BLaER1 treated with 17β-estradiol and CSF1 and Interleukin-3, amounts not matched to agents 10 nM and 100 nM (cell line): ENCODE measurements at regions not wholly inside any gene's neighbourhood (a gene's known extent, or its start where the extent isn't known, plus 50 kb on each side); places are given as distances from the start of the nearest gene placed in this dataset.

ENCODE experiments used
- H3K27ac ChIP-seq, 11 experiments: shearing (Covaris generic); formaldehyde crosslinking; 2 replicates each; pipeline ENCODE4 v1.8.1; 2022
- H3K27me3 ChIP-seq, 11 experiments: shearing (Covaris generic); formaldehyde crosslinking; 2 replicates each; pipeline ENCODE4 v1.8.1; 2022
- H3K36me3 ChIP-seq, 11 experiments: shearing (Covaris generic); formaldehyde crosslinking; 2 replicates each; pipeline ENCODE4 v1.8.1; 2022
- H3K4me1 ChIP-seq, 10 experiments: shearing (Covaris generic); formaldehyde crosslinking; 2 replicates each; pipeline ENCODE4 v1.8.1; 2022
- H3K4me2 ChIP-seq, 11 experiments: shearing (Covaris generic); formaldehyde crosslinking; 2 replicates each; pipeline ENCODE4 v1.8.1; 2022
- H3K4me3 ChIP-seq, 10 experiments: shearing (Covaris generic); formaldehyde crosslinking; 2 replicates each; pipeline ENCODE4 v1.8.1; 2022
- H3K9ac ChIP-seq, 11 experiments: shearing (Covaris generic); formaldehyde crosslinking; 2 replicates each; pipeline ENCODE4 v1.8.1; 2022
- H3K9me3 ChIP-seq, 11 experiments: shearing (Covaris generic); formaldehyde crosslinking; replicated peaks in 1 of 11; 2 replicates each; pipeline ENCODE4 v1.8.1; 2022
- H4K20me1 ChIP-seq, 11 experiments: shearing (Covaris generic); formaldehyde crosslinking; 2 replicates each; pipeline ENCODE4 v1.8.1; 2022
- Cebpa-rat ChIP-seq, 11 experiments: shearing (Covaris generic); IDR thresholded peaks; 2 replicates each; pipeline ENCODE4 v1.8.1; 2022

DNA sequence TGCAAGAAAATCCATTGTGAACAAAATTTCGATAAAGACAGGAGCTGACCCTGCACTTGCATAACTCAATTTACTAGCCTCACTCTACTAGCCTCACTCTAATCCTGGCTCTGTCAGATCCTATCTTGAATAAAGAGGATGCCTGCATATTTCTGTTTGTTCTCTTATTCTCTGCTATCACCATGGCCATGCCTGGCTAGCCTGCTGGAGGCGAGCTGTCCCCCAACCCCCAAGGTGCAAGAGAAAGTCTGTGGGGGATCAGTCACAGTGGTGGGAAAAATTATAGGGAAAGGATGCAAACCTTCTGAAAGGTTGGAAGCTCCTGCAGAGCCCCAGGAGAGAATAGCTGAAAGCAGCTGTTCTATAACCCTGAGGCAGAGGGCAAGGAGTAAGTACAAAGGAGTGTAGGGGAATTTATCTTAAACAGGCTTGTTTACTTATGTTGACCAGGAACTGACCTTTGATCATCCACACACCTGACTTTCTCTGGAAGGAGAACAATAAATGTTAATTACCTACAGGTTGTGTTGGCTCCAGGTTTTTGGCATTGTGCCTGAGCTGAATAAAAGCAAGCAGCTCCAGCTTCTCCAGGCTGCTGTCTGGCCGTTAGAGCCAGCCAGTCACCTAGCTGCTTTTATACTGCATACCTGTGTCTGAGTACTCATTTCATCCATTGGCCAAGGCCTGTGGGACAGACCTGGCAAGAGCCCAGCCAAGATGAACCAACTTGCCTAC lies 137.7 kb upstream of the RASGRP1 start:
- Histone ChIP-seq H3K4me1 (peaks cover 9 to 58% (median 44%) of the 10 kb centered on the region in 10 experiments), H4K20me1 (no peaks in the 10 kb centered on the region), H3K9ac (no peak overlapping the region), H3K4me2 (no peak overlapping the region), H3K27ac (no peak overlapping the region), H3K36me3 (no peaks in the 10 kb centered on the region), H3K27me3 (no peaks in the 10 kb centered on the region), H3K9me3 (no peaks in the 10 kb centered on the region), H3K4me3 (no peak overlapping the region)
- TF ChIP-seq Cebpa-rat (IDR thresholded peaks at IDR 0.05) = no peak

DNA sequence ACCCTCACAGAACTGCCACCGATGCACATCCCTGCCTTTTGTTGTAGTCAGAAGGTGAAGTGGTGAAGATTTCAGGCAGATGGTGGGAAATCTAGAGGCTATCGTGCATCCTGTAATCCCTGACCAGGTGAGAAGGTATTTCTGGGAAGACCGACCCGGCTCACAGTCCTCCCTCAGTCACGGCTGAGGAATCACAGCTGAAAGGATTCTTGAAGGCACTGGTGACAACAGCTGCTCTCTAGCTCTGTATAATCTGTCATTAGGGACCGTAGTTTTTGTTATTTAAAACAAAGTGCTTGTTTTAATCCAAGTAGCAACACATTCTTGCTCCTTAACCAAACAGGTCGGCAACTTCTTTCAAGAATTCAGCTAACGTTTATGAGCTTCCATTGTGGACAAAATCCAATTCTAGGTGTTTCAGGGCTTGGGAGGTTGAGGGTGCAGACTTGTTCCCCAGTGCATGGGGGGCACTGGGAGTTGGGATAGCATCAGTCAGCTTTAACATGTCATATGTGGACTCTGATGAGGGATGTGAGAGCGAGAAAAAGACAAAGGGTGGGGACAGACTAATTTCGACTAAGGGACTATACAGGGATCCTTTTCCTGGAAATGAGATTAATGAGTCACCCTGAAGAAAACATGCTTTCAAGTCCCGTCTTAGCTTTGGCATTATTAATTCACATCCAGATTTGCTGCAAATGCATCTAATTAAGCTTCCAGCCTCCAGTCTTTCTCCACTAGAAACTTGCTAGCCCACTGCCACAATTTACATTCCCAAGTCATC lies 141.0 kb upstream of the RASGRP1 start:
- Histone ChIP-seq H3K4me1 (peaks cover 0 to 25% (median 17%) of the 10 kb centered on the region in 10 experiments; a peak in 18 of 20 replicates), H3K27ac (no peak overlapping the region), H3K9ac (peak overlapping the region in 2 of 11 experiments; percentile 23 to 38; a peak in 1 of 22 replicates)

DNA sequence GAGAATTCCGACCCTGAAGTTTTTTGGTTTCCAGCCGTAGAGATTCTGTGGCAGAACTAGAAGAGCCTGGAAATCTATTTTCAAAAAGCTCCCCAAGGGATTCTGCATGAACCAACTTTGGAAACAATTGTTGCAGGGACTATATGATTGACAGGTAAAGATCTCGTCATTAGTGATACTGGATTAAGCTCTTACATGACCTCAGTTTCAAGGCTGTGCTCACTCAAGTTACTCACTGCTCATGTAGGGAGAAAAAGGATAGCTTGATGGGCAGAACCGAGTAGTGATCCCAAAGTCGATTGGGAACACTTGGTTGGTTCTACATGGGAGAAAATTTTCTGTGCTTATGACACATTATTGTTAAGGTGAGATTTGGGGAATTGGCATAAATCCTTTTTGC lies 142.3 kb upstream of the RASGRP1 start:
- H3K36me3 ChIP-seq = no peaks in the 10 kb centered on the region
- H3K9me3 ChIP-seq = no peaks in the 10 kb centered on the region
- H3K27me3 ChIP-seq = no peaks in the 10 kb centered on the region
- H4K20me1 ChIP-seq = no peaks in the 10 kb centered on the region
- peaks cover 0 to 25% (median 17%) of the 10 kb centered on the region in 10 experiments; a peak in 18 of 20 replicates for H3K4me1 ChIP-seq
- no peak overlapping the region for H3K4me3 ChIP-seq
- no peak overlapping the region for H3K9ac ChIP-seq
- H3K4me2 ChIP-seq = no peak overlapping the region
- no peak overlapping the region for H3K27ac ChIP-seq
- no peak for TF ChIP-seq Cebpa-rat (IDR thresholded peaks at IDR 0.05)

More for the DNA sequence above, 141.0 kb upstream of the RASGRP1 start:
- no peak for TF ChIP-seq Cebpa-rat (IDR thresholded peaks at IDR 0.05)
- no peaks in the 10 kb centered on the region for H3K27me3 ChIP-seq
- no peaks in the 10 kb centered on the region for H3K9me3 ChIP-seq
- peak overlapping the region in 9 of 11 experiments; percentile 2 to 52 (median 27); a peak in 13 of 22 replicates for H3K4me2 ChIP-seq
- H3K36me3 ChIP-seq = no peaks in the 10 kb centered on the region
- H4K20me1 ChIP-seq = no peaks in the 10 kb centered on the region
- H3K4me3 ChIP-seq = no peak overlapping the region

DNA sequence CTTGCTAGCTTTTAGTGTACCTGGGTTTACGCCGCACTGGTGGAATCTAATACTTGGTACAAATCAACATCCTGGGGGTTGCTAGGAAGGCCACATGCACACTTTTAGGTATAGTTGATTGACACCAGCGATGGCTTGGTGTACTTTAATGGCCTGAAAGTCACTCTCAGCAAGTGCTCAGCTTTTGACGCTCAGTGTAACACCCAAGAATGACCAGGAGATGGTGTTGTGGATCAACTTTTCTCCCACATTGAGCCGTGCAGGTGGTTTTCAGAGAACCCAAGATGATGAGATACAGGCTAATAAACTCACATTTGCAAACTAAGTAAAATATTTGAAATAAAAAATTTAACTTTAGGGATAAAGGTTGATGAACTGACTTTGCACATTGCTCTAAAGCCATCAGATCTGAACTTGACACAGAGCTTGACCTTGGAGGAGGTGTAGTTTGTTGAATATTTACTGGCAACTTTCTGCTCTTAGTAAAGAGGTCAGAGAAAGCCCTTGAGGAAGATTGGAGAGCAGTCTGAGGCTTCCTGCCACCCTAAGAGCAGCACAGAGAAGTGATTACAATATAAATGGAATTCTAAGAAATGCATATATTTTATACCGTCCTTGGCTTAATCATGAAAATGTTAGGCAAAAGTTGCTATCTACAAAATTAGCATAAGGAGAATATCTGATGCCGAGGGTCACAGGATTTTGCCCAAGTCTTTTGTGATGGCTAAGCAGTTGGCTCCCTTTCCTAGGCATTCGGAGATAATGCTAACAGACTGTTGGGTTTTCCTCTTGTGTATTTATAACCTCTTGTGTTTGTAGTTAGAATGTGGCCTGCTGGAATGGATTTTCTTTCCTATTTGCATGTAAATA lies 143.4 kb upstream of the RASGRP1 start:
- Histone ChIP-seq H3K4me3 (no peak overlapping the region), H3K9ac (no peak overlapping the region), H3K4me1 (peaks cover 0 to 25% (median 17%) of the 10 kb centered on the region in 10 experiments; a peak in 18 of 20 replicates), H3K27ac (no peak overlapping the region), H3K9me3 (no peaks in the 10 kb centered on the region), H3K36me3 (no peaks in the 10 kb centered on the region), H3K27me3 (no peaks in the 10 kb centered on the region), H4K20me1 (no peaks in the 10 kb centered on the region), H3K4me2 (no peak overlapping the region)
- TF ChIP-seq Cebpa-rat (IDR thresholded peaks at IDR 0.05) = no peak

DNA sequence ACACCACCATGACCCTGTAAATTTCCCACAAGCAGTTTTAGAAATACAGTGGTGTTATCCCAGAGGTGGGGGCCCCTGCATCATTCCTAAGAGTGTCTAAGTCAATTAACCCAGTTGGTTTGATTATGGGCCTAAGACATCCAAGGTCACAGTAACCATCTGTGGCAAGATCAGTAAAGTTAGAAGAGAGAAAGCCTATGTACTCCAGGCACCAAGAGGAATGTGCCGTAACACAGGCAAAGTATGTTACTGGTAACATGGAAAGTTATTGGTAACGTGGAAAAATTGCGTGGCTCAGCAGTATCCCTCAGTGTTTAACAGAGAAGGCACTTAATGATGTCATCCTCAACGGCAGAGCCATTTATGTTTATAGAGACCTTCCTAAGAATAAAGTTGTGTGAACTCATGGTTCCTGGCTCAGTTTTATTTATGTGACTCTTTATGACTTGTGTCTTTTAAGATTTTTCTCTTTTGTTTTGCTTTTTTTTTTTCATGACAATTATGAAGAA lies 144.1 kb upstream of the RASGRP1 start:
- no peaks in the 10 kb centered on the region for H3K27me3 ChIP-seq
- no peaks in the 10 kb centered on the region for H3K9me3 ChIP-seq
- H3K4me3 ChIP-seq = no peak overlapping the region
- no peaks in the 10 kb centered on the region for H4K20me1 ChIP-seq
- no peaks in the 10 kb centered on the region for H3K36me3 ChIP-seq
- H3K4me2 ChIP-seq = no peak overlapping the region
- peaks cover 0 to 24% (median 17%) of the 10 kb centered on the region in 10 experiments; a peak in 18 of 20 replicates for H3K4me1 ChIP-seq
- no peak overlapping the region for H3K27ac ChIP-seq
- no peak overlapping the region for H3K9ac ChIP-seq
- TF ChIP-seq Cebpa-rat (IDR thresholded peaks at IDR 0.05) = no peak

DNA sequence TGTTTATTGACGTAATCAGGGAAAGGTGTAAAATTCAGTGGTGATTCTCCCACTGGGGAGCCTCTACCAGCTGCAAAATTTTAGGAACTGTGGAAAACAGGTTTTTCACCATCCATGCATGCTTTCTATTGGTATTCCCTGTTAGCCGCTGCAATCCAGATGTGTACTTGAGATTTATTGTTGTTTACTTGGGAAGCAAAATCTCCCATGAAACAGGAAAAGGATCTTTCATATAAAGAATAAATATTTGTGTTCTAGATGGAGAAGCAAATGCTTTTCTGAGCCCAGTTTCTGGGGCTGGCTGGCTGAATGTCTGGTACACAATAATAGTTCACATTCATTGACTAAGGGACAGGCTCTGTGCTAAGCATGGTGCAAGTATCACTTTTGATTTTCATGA lies 144.6 kb upstream of the RASGRP1 start:
- no peak for TF ChIP-seq Cebpa-rat (IDR thresholded peaks at IDR 0.05)
- H3K27ac ChIP-seq = no peak overlapping the region
- no peaks in the 10 kb centered on the region for H3K27me3 ChIP-seq
- no peaks in the 10 kb centered on the region for H4K20me1 ChIP-seq
- peaks cover 0 to 20% (median 15%) of the 10 kb centered on the region in 10 experiments; a peak in 18 of 20 replicates for H3K4me1 ChIP-seq
- H3K4me2 ChIP-seq = no peak overlapping the region
- H3K9ac ChIP-seq = no peak overlapping the region
- no peak overlapping the region for H3K4me3 ChIP-seq
- no peaks in the 10 kb centered on the region for H3K36me3 ChIP-seq
- no peaks in the 10 kb centered on the region for H3K9me3 ChIP-seq

DNA sequence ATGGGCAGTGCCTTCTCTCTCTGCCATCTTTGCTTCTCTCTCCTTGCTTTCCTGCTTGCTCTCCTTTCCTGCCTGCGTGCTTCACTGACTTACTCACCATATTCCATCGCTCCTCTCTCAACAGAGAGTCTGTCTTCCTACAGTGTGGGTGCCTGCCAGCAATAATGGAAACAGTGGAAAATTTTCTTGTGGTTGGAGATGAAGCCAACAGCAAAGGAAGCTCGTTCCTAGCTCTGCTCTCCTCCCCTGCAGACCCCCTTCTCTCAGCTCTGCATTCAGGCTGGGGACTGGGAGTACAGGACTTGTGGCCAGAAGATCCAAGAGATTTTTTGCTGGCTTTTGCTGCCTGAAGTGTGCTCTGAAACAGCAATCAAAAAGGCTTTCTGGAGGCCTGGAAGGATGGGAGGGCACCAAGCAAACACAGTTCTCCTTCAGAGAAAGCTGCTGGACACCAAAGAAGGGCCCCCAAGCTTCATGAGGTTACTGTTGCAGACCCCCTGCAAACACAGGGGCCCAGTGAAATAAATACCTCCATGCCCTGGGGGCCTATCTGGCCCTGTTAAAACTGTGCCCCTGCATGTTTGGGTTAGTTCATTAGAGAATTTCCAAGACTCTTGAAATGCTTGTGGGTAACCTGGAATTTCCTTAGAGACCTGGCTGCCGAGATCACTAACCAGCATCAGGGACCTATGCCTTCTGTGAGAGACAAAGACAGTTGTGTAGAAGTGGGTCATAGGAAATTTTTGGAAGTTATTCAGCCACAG lies 149.9 kb upstream of the RASGRP1 start:
- Histone ChIP-seq H4K20me1 (no peaks in the 10 kb centered on the region), H3K36me3 (no peaks in the 10 kb centered on the region), H3K9me3 (peaks cover 0 to 6% (median 0%) of the 10 kb centered on the region in 11 experiments; a peak in 1 of 22 replicates), H3K4me2 (no peak overlapping the region), H3K4me1 (no peaks in the 10 kb centered on the region), H3K4me3 (no peak overlapping the region), H3K27ac (no peak overlapping the region), H3K9ac (no peak overlapping the region), H3K27me3 (no peaks in the 10 kb centered on the region)
- no peak for TF ChIP-seq Cebpa-rat (IDR thresholded peaks at IDR 0.05)

DNA sequence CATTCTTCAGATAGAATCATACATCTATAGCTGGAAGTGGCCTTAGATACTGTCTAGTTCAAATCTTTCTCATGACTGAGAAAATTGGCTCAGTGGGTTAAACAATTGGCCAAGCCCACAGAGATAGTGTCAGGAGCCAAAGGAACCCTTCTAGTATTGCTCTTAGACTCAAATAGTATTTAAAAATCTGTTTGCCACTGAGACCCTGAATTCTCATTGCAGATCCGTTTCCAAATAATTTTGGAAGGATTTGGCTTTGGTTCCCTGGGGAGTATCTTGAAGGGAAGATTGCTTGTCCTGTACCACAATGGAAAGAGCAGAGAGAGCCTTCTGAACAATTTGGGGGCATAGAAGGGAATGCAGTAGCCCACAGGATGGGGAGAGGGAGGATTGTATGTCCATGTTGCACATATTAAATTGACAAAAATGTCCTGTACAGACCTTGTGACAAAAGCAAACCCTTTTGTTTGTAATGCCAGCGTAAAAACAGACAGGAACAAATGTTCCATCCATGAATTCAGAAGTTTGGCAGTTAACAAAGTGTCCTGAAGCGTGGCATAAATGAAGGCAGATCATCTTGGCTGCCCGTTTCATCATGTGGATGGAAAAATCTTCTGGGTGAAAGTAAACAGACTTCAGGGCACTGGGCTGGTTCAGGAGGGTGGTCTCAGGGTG lies 156.4 kb upstream of the RASGRP1 start:
- no peak for TF ChIP-seq Cebpa-rat (IDR thresholded peaks at IDR 0.05)
- Histone ChIP-seq H3K4me2 (no peak overlapping the region), H3K9ac (no peak overlapping the region), H3K4me3 (no peak overlapping the region), H4K20me1 (no peaks in the 10 kb centered on the region), H3K36me3 (no peaks in the 10 kb centered on the region), H3K4me1 (no peaks in the 10 kb centered on the region), H3K27me3 (no peaks in the 10 kb centered on the region), H3K27ac (no peak overlapping the region), H3K9me3 (peaks cover 0 to 3% (median 0%) of the 10 kb centered on the region in 11 experiments; a peak in 1 of 22 replicates)
